HG03457 (cell line): ENCODE measurements at regions not wholly inside any gene's neighbourhood (a gene's known extent, or its start where the extent isn't known, plus 50 kb on each side); places are given as distances from the start of the nearest gene placed in this dataset.
A peak's percentile ranks its signal among the peaks of the same experiment; 100 is the strongest.

Source experiments
- ATAC-seq: cut with Tn5 transposase; IDR thresholded peaks from one replicate; pipeline ENCODE4 v1.9.1; 2021; ENCODE audit warnings: moderate number of reproducible peaks; ENCODE audit not compliant: unreplicated experiment

GRCh38 chr13:95352486-95352885 is 51.2 kb upstream of the ABCC4 start:
- ATAC-seq: no peak

GRCh38 chr13:95354156-95354555 is 52.9 kb upstream of the ABCC4 start:
- no peak for ATAC-seq

GRCh38 chr13:95354680-95355487 is 53.6 kb upstream of the ABCC4 start:
- ATAC-seq: no peak

GRCh38 chr13:95355494-95355893 is 54.2 kb upstream of the ABCC4 start:
- ATAC-seq: no peak

- ATAC-seq: no peak
Measured at GRCh38 chr13:95356916-95357315, 55.7 kb upstream of the ABCC4 start.

GRCh38 chr13:95357875-95358274 is 56.6 kb upstream of the ABCC4 start:
- no peak for ATAC-seq

- ATAC-seq: no peak
Measured at GRCh38 chr13:95360052-95360451, 58.8 kb upstream of the ABCC4 start.

- ATAC-seq: no peak
Measured at GRCh38 chr13:95360464-95361097, 59.3 kb upstream of the ABCC4 start.

GRCh38 chr13:95361686-95362085 is 60.4 kb upstream of the ABCC4 start:
- no peak for ATAC-seq

- ATAC-seq: no peak
Measured at GRCh38 chr13:95362666-95363065, 61.4 kb upstream of the ABCC4 start.

- ATAC-seq: no peak
Measured at GRCh38 chr13:95367309-95367843, 66.1 kb upstream of the ABCC4 start.

- ATAC-seq: no peak
Measured at GRCh38 chr13:95368998-95369397, 67.7 kb upstream of the ABCC4 start.

- ATAC-seq: no peak
Measured at GRCh38 chr13:95375706-95376105, 74.5 kb upstream of the ABCC4 start.

GRCh38 chr13:95378603-95379002 is 77.4 kb upstream of the ABCC4 start:
- no peak for ATAC-seq

GRCh38 chr13:95380468-95381211 is 79.4 kb upstream of the ABCC4 start:
- peak; percentile 91 for ATAC-seq

GRCh38 chr13:95381212-95381527 is 79.9 kb upstream of the ABCC4 start:
- no peak for ATAC-seq

- no peak for ATAC-seq
Measured at GRCh38 chr13:95382411-95382810, 81.2 kb upstream of the ABCC4 start.

GRCh38 chr13:95382916-95383315 is 81.7 kb upstream of the ABCC4 start:
- ATAC-seq: no peak

GRCh38 chr13:95385373-95385772 is 84.1 kb upstream of the ABCC4 start:
- no peak for ATAC-seq

- no peak for ATAC-seq
Measured at GRCh38 chr13:95385798-95386197, 84.5 kb upstream of the ABCC4 start.

GRCh38 chr13:95386370-95386769 is 85.1 kb upstream of the ABCC4 start:
- ATAC-seq: no peak

GRCh38 chr13:95387733-95388207 is 86.5 kb upstream of the ABCC4 start:
- no peak for ATAC-seq
